GM12875 (cell line): ENCODE measurements at regions not wholly inside any gene's neighbourhood (a gene's known extent, or its start where the extent isn't known, plus 50 kb on each side); places are given as distances from the start of the nearest gene placed in this dataset.

Experiments
- H3K4me3 ChIP-seq: one replicate; pipeline ENCODE4 v1.5.1; 2011; ENCODE audit warnings: low read depth, low read length, control low read depth
- TF ChIP-seq, protein P1 (sequence below): IDR thresholded peaks from 2 replicates; pipeline ENCODE4 v1.5.1; 2011; ENCODE audit warnings: low read depth, mild to moderate bottlenecking, control low read depth, inconsistent platforms, low read length, moderate library complexity, borderline replicate concordance; ENCODE audit not compliant: insufficient read depth

DNA sequence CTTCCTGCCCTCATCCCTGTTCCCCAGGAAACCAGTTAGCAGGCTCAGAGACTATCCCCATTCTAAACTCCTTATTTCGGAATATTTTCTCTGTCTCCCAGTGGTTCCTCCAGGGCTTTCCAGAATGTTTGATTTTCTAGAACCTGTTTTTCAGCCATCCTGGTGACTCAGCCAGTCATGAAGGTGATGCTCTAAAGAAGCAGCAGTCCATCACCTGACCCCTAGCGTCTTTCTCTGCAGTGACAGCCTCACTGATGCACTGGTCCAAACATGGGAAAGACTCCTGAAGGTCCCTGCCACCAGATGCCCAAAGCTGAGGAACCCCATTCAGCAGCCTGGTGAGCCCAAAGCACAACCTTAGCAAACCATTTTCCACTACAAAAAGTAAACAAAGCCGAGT, 212.6 kb downstream of the PHETA1 start:
- no peak overlapping the region for H3K4me3 ChIP-seq
- TF ChIP-seq, protein P1, sequence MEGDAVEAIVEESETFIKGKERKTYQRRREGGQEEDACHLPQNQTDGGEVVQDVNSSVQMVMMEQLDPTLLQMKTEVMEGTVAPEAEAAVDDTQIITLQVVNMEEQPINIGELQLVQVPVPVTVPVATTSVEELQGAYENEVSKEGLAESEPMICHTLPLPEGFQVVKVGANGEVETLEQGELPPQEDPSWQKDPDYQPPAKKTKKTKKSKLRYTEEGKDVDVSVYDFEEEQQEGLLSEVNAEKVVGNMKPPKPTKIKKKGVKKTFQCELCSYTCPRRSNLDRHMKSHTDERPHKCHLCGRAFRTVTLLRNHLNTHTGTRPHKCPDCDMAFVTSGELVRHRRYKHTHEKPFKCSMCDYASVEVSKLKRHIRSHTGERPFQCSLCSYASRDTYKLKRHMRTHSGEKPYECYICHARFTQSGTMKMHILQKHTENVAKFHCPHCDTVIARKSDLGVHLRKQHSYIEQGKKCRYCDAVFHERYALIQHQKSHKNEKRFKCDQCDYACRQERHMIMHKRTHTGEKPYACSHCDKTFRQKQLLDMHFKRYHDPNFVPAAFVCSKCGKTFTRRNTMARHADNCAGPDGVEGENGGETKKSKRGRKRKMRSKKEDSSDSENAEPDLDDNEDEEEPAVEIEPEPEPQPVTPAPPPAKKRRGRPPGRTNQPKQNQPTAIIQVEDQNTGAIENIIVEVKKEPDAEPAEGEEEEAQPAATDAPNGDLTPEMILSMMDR = no peak

DNA sequence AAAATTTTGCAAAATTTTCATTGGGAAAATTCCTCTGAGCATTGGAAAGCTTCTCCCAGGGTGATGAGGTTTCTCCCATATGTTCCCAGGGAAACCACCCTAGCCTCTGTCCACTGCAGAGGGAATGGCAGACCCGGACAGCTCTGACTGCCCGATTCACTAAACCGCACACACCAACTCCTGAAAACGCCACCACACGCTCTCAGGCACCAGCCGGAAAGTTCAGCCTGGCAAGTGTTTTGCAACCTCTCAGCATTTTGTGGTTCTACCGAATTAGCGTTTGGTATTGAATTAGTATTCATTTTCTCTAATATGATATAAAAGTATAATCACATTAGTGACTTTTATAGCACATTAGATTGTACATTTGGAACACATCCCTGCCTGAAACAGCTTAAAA, 213.4 kb downstream of the PHETA1 start:
- TF ChIP-seq, protein P1 = no peak
- H3K4me3 ChIP-seq = no peak overlapping the region

DNA sequence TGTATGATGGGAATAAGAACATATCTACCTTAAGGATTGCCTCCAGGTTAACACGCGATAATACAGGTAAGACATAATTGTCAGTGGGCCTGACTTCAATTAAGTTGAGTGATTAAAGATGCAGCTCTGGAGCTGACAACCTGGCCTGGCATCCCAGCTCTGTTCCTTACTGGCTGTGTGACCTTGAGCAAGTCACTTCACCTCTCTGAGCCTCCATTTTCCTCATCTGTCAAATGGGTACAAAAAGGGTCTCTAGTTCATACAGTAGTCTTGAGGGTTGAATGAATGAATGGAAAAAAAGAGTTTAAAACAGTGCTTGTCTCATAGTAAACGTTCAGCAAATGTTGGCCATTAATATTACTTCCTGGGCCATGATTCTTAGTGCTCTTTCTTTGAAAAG, 213.9 kb downstream of the PHETA1 start:
- no peak overlapping the region for H3K4me3 ChIP-seq
- TF ChIP-seq, protein P1 = no peak

GRCh38 chr12:111154147-111154834, 214.6 kb downstream of the PHETA1 start:
- TF ChIP-seq, protein P1 = no peak
- H3K4me3 ChIP-seq = no peak overlapping the region

DNA sequence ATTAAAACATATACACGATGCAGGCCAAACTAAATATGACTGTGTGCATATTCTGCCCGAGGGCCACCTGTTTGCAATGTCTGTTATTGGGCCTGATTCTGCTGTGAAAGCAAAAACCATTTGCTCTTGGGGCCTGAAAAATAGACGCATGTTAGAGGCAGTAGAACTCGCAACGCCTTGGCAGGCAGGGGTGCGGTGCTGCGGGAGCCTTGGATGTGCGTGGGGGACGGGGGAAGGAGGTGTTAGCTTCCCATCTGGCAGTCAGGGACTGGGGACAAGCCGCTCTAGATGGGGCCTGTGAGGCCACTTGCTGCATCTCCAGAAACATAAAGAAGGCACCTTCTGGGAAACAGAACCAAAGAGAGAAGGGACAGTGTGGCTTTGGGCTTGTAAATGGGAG, 216.3 kb downstream of the PHETA1 start:
- H3K4me3 ChIP-seq = no peak overlapping the region
- TF ChIP-seq, protein P1 = no peak

- H3K4me3 ChIP-seq = no peak overlapping the region
- TF ChIP-seq, protein P1 = no peak
Observed at GRCh38 chr12:111150921-111151840, 217.7 kb downstream of the PHETA1 start.
